ENCODE measurements at regions not wholly inside any gene's neighbourhood (a gene's known extent, or its start where the extent isn't known, plus 50 kb on each side); places are given as distances from the start of the nearest gene placed in this dataset.

DNA sequence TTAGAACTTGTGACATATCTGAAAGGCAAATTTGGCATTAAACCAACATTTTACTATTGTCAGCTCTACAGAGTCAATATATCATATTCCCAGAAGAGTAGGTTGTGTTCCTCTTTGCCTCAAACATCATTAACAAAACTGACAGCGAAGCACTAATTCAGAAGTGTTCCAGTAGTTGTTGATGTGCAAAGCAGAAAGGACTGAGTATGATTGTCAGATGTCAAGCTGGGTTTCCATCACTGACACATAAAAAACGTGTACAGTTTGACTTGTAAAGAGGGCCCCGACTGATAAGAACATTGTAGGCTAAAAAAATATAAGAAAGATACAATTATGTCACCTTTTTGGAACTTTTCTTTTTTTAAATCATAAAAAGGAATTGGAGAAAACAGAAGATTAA, 101.5 kb upstream of the ZNF608 start:
- TF ChIP-seq SP1 (IDR thresholded peaks at IDR 0.05): no peak
- TF ChIP-seq, protein P1, sequence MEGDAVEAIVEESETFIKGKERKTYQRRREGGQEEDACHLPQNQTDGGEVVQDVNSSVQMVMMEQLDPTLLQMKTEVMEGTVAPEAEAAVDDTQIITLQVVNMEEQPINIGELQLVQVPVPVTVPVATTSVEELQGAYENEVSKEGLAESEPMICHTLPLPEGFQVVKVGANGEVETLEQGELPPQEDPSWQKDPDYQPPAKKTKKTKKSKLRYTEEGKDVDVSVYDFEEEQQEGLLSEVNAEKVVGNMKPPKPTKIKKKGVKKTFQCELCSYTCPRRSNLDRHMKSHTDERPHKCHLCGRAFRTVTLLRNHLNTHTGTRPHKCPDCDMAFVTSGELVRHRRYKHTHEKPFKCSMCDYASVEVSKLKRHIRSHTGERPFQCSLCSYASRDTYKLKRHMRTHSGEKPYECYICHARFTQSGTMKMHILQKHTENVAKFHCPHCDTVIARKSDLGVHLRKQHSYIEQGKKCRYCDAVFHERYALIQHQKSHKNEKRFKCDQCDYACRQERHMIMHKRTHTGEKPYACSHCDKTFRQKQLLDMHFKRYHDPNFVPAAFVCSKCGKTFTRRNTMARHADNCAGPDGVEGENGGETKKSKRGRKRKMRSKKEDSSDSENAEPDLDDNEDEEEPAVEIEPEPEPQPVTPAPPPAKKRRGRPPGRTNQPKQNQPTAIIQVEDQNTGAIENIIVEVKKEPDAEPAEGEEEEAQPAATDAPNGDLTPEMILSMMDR (IDR thresholded peaks at IDR 0.05; ENCODE audit: low read depth, low read length, missing input control): no peak
- TF ChIP-seq, protein P2, sequence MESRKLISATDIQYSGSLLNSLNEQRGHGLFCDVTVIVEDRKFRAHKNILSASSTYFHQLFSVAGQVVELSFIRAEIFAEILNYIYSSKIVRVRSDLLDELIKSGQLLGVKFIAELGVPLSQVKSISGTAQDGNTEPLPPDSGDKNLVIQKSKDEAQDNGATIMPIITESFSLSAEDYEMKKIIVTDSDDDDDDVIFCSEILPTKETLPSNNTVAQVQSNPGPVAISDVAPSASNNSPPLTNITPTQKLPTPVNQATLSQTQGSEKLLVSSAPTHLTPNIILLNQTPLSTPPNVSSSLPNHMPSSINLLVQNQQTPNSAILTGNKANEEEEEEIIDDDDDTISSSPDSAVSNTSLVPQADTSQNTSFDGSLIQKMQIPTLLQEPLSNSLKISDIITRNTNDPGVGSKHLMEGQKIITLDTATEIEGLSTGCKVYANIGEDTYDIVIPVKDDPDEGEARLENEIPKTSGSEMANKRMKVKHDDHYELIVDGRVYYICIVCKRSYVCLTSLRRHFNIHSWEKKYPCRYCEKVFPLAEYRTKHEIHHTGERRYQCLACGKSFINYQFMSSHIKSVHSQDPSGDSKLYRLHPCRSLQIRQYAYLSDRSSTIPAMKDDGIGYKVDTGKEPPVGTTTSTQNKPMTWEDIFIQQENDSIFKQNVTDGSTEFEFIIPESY (IDR thresholded peaks at IDR 0.05): no peak
- no peak for TF ChIP-seq YY1 (IDR thresholded peaks at IDR 0.05)
- no peak for TF ChIP-seq JUND (IDR thresholded peaks at IDR 0.05)
- no peak for TF ChIP-seq TAF1 (conservative IDR thresholded peaks at IDR 0.05)
- TF ChIP-seq GABPA (IDR thresholded peaks at IDR 0.05 in 1 of 2, conservative IDR thresholded peaks at IDR 0.05 in 1 of 2): no peak
- TF ChIP-seq HNF4G (IDR thresholded peaks at IDR 0.05): no peak
- TF ChIP-seq, protein P3, sequence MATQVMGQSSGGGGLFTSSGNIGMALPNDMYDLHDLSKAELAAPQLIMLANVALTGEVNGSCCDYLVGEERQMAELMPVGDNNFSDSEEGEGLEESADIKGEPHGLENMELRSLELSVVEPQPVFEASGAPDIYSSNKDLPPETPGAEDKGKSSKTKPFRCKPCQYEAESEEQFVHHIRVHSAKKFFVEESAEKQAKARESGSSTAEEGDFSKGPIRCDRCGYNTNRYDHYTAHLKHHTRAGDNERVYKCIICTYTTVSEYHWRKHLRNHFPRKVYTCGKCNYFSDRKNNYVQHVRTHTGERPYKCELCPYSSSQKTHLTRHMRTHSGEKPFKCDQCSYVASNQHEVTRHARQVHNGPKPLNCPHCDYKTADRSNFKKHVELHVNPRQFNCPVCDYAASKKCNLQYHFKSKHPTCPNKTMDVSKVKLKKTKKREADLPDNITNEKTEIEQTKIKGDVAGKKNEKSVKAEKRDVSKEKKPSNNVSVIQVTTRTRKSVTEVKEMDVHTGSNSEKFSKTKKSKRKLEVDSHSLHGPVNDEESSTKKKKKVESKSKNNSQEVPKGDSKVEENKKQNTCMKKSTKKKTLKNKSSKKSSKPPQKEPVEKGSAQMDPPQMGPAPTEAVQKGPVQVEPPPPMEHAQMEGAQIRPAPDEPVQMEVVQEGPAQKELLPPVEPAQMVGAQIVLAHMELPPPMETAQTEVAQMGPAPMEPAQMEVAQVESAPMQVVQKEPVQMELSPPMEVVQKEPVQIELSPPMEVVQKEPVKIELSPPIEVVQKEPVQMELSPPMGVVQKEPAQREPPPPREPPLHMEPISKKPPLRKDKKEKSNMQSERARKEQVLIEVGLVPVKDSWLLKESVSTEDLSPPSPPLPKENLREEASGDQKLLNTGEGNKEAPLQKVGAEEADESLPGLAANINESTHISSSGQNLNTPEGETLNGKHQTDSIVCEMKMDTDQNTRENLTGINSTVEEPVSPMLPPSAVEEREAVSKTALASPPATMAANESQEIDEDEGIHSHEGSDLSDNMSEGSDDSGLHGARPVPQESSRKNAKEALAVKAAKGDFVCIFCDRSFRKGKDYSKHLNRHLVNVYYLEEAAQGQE (IDR thresholded peaks at IDR 0.05): no peak
- TF ChIP-seq, protein P4, sequence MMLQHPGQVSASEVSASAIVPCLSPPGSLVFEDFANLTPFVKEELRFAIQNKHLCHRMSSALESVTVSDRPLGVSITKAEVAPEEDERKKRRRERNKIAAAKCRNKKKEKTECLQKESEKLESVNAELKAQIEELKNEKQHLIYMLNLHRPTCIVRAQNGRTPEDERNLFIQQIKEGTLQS (IDR thresholded peaks at IDR 0.05): no peak
- TF ChIP-seq, protein P5, sequence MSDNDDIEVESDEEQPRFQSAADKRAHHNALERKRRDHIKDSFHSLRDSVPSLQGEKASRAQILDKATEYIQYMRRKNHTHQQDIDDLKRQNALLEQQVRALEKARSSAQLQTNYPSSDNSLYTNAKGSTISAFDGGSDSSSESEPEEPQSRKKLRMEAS (IDR thresholded peaks at IDR 0.05): no peak
- TF ChIP-seq RAD21 (IDR thresholded peaks at IDR 0.05): no peak

All from liver (tissue), 3 donors.